ENCODE measurements at regions not wholly inside any gene's neighbourhood (a gene's known extent, or its start where the extent isn't known, plus 50 kb on each side); places are given as distances from the start of the nearest gene placed in this dataset.
"Not testable (repeated sequence)": the region's sequence is repeated elsewhere in the genome, so short reads cannot be mapped to it uniquely, and the experiment has no call there.

DNA sequence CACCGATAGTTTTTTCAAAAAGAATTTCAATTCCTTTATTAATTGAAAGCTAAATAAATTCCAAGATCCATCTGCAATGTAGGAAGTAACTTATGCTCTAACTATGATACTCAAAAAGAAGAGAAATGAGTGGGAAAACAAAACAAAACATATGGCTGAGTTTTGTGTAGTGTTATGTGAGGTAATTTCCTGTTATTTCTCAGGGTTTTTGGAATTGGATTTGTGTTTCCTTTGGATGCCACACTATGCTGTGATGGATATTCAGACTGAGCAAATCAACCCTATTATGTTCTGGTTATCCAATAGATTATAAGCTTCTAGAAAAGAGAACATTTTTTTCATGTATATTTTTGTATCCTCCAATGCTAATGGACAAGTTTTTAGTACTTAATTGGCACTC, 73.4 kb upstream of the RAPGEF2 start:
- TF ChIP-seq, protein P1, sequence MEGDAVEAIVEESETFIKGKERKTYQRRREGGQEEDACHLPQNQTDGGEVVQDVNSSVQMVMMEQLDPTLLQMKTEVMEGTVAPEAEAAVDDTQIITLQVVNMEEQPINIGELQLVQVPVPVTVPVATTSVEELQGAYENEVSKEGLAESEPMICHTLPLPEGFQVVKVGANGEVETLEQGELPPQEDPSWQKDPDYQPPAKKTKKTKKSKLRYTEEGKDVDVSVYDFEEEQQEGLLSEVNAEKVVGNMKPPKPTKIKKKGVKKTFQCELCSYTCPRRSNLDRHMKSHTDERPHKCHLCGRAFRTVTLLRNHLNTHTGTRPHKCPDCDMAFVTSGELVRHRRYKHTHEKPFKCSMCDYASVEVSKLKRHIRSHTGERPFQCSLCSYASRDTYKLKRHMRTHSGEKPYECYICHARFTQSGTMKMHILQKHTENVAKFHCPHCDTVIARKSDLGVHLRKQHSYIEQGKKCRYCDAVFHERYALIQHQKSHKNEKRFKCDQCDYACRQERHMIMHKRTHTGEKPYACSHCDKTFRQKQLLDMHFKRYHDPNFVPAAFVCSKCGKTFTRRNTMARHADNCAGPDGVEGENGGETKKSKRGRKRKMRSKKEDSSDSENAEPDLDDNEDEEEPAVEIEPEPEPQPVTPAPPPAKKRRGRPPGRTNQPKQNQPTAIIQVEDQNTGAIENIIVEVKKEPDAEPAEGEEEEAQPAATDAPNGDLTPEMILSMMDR (conservative IDR thresholded peaks at IDR 0.05 in 1 of 2, IDR thresholded peaks at IDR 0.05 in 1 of 2; ENCODE audit: low read depth in 1 of 2, low read length in 2 of 2): no peak
- no peak for TF ChIP-seq EZH2 (IDR thresholded peaks at IDR 0.05; ENCODE audit: low read length, missing control alignments)
- H3K4me3 ChIP-seq (replicated peaks in 1 of 4; ENCODE audit: control extremely low read depth in 1 of 4, insufficient read depth in 1 of 4, low read depth in 3 of 4, low read length in 4 of 4): no peak overlapping the region
- H3K27me3 ChIP-seq (ENCODE audit: control insufficient read depth, insufficient read depth, low read length): no peaks in the 10 kb centered on the region
- DNase-seq (ENCODE audit: low read depth in 2 of 2): no peak
- no peak overlapping the region for H2AFZ ChIP-seq (ENCODE audit: low read length)
- H3K9me3 ChIP-seq (ENCODE audit: control insufficient read depth, insufficient read depth, low read depth, low read length): no peaks in the 10 kb centered on the region
- no peak overlapping the region for H3K9ac ChIP-seq (ENCODE audit: insufficient read depth, low read length)
- no peaks in the 10 kb centered on the region for H3K36me3 ChIP-seq (ENCODE audit: control insufficient read depth, insufficient read depth, low read length)
- H3K79me2 ChIP-seq (ENCODE audit: control insufficient read depth, insufficient read depth, low read length): no peaks in the 10 kb centered on the region
- H3K4me1 ChIP-seq (ENCODE audit: control insufficient read depth, extremely low read depth, insufficient read depth, low read length): peaks cover 2% of the 10 kb centered on the region
- no peak overlapping the region for H3K4me2 ChIP-seq (ENCODE audit: extremely low read depth, insufficient read depth, low read length)
- H3K27ac ChIP-seq (ENCODE audit: insufficient read depth, low read length): no peak overlapping the region
- no peaks in the 10 kb centered on the region for H4K20me1 ChIP-seq (ENCODE audit: control insufficient read depth, extremely low read depth, insufficient read depth, low read length)

DNA sequence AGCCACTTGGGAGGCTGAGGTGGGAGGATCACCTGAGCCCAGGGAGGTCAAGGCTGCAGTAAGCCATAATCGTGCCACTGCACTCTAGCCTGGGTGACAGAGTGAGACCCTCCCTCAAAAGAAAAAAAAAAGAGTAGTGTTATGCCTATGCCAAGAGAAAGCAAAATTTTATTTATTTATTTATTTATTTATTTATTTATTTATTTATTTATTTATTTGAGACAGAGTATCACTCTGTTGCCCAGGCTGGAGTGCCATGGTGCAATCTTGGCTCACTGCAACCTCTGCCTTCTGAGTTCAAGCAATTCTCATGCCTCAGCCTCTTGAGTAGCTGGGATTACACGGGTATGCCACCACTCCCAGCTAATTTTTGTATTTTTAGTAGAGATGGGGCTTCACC, 72.6 kb upstream of the RAPGEF2 start:
- H3K36me3 ChIP-seq (ENCODE audit: control insufficient read depth, insufficient read depth, low read length); H3K4me3 ChIP-seq (replicated peaks in 1 of 4; ENCODE audit: control extremely low read depth in 1 of 4, insufficient read depth in 1 of 4, low read depth in 3 of 4, low read length in 4 of 4); H2AFZ ChIP-seq (ENCODE audit: low read length): not testable (repeated sequence)

DNA sequence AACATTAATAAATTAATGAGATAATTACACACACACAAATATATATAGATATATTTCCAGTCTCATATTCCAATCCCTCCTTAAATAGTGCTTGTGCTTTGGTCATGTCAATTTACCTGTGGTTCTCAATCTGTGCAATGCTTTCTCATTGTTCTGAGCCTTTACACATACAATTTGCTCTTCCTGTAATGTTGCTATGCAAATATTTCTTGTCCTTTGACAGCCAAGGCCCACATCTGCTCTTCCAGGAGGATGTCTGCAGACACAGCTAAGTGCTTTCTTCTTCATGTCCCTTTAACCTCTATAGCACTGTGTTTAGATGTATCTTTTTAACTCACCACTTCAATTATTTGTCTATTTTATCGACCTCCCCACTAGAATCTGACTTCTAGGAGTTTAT, 67.3 kb upstream of the RAPGEF2 start:
- Histone ChIP-seq H3K4me2 (ENCODE audit: extremely low read depth, insufficient read depth, low read length) (no peak overlapping the region), H3K36me3 (ENCODE audit: control insufficient read depth, insufficient read depth, low read length) (no peaks in the 10 kb centered on the region), H3K27ac (ENCODE audit: insufficient read depth, low read length) (no peak overlapping the region), H2AFZ (ENCODE audit: low read length) (no peak overlapping the region), H3K4me3 (replicated peaks in 1 of 4; ENCODE audit: control extremely low read depth in 1 of 4, insufficient read depth in 1 of 4, low read depth in 3 of 4, low read length in 4 of 4) (no peak overlapping the region), H4K20me1 (ENCODE audit: control insufficient read depth, extremely low read depth, insufficient read depth, low read length) (no peaks in the 10 kb centered on the region), H3K9me3 (ENCODE audit: control insufficient read depth, insufficient read depth, low read depth, low read length) (no peaks in the 10 kb centered on the region), H3K79me2 (ENCODE audit: control insufficient read depth, insufficient read depth, low read length) (no peaks in the 10 kb centered on the region), H3K4me1 (ENCODE audit: control insufficient read depth, extremely low read depth, insufficient read depth, low read length) (no peaks in the 10 kb centered on the region), H3K27me3 (ENCODE audit: control insufficient read depth, insufficient read depth, low read length) (no peaks in the 10 kb centered on the region), H3K9ac (ENCODE audit: insufficient read depth, low read length) (no peak overlapping the region)
- DNase-seq (ENCODE audit: low read depth in 2 of 2): no peak
- TF ChIP-seq EZH2 (IDR thresholded peaks at IDR 0.05; ENCODE audit: low read length, missing control alignments): no peak
- TF ChIP-seq, protein P1 (conservative IDR thresholded peaks at IDR 0.05 in 1 of 2, IDR thresholded peaks at IDR 0.05 in 1 of 2; ENCODE audit: low read depth in 1 of 2, low read length in 2 of 2): no peak

More for the DNA sequence above, 72.6 kb upstream of the RAPGEF2 start:
- H4K20me1 ChIP-seq (ENCODE audit: control insufficient read depth, extremely low read depth, insufficient read depth, low read length); H3K4me1 ChIP-seq (ENCODE audit: control insufficient read depth, extremely low read depth, insufficient read depth, low read length); H3K79me2 ChIP-seq (ENCODE audit: control insufficient read depth, insufficient read depth, low read length); H3K9me3 ChIP-seq (ENCODE audit: control insufficient read depth, insufficient read depth, low read depth, low read length); H3K27me3 ChIP-seq (ENCODE audit: control insufficient read depth, insufficient read depth, low read length); DNase-seq (ENCODE audit: low read depth in 2 of 2); H3K9ac ChIP-seq (ENCODE audit: insufficient read depth, low read length); H3K27ac ChIP-seq (ENCODE audit: insufficient read depth, low read length); H3K4me2 ChIP-seq (ENCODE audit: extremely low read depth, insufficient read depth, low read length): not testable (repeated sequence)
